ENCODE measurements at regions not wholly inside any gene's neighbourhood (a gene's known extent, or its start where the extent isn't known, plus 50 kb on each side); places are given as distances from the start of the nearest gene placed in this dataset.

DNA sequence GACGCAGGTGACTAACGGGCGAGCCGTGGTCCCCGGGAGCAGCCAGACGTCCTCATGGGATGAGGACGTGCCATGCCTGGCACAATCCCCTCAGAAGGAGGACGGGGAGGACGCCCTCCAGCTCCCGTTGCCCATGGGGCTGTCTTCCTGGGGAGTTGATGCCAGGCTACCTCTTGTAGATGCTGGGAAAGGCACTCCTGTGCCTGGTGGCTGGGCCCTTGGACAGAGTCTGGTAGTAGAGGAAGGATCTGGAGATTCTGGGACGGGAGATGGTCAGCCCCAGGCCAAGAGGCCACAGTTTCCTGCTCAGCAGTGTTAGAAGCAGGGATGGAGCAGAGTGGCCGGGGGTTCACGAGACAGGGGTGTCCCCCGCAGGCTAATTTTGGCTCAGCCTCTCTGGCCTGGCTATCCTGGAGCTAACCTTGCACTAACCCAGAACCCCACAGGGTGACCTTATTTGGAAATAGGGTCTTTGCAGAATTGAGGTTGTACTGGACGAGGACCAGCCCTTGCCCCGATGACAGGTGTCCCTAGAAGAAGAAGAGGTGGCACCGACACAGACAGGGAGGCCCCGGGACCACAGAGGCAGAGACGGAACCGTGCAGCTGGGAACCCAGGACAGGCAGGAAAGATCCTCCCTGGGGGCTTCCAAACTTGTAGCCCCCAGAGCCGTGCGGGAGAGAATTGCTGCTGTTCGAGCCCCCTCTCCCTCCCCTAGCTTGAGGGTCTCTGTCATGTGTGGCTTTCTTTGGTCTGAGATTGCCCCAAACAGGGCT is 50.1 kb upstream of the ADRA2C start:
- DNase-seq (ENCODE audit: low read depth), result no peak

DNA sequence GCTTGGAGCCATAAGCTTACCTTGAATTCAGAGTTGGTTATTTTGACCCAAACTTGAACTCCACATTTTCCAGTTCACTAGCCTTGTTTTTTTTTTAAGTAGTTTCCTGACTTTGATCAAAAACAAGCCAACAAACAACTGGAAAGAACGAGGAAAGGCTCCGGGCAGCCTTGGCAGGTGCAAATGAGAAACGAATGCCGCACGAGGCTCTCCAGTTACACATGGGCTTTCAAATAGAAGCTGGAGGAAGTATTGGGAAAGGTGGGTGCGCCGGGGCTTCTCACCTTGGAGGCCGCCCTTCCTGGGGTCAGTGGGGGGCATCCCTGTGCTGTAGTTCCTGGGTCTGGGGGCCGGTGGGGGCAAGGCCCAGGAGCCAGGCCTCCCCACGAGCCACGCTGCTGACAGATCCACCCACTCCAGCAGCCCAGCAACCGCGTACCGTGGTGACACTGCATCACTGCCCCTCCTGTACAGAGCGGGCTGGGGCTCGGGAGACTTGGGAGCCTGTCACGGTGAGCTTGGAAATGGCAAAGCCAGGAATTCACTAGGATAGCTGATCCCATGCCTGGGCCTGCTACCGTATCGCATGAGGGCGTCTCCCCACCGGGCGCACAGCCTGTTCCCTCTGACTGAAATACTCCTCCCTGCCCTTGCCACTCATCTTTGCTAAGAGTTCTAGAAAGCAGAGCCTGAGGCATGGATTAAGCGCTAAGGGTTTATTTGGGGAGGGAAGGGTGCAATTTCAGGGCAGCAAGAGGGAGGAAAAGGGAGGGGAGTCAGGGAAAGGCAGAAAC is 50.9 kb upstream of the ADRA2C start:
- no peak for DNase-seq (ENCODE audit: low read depth)

DNA sequence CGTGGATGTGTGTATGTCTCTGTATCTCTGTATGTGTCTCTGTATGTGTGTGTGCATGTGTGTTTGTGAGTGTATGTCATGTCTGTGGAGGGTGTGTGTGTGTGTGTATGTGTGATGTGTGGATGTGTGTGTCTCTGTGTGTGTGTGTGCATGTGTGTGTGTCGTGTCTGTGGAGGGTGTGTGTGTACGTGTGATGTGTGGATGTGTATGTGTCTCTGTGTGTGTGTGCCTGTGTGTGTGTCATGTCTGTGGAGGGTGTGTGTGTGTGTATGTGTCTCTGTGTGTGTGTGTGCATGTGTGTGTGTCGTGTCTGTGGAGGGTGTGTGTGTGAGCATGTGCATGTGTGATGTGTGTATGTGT is 51.6 kb upstream of the ADRA2C start:
- DNase-seq (ENCODE audit: low read depth), result no peak

DNA sequence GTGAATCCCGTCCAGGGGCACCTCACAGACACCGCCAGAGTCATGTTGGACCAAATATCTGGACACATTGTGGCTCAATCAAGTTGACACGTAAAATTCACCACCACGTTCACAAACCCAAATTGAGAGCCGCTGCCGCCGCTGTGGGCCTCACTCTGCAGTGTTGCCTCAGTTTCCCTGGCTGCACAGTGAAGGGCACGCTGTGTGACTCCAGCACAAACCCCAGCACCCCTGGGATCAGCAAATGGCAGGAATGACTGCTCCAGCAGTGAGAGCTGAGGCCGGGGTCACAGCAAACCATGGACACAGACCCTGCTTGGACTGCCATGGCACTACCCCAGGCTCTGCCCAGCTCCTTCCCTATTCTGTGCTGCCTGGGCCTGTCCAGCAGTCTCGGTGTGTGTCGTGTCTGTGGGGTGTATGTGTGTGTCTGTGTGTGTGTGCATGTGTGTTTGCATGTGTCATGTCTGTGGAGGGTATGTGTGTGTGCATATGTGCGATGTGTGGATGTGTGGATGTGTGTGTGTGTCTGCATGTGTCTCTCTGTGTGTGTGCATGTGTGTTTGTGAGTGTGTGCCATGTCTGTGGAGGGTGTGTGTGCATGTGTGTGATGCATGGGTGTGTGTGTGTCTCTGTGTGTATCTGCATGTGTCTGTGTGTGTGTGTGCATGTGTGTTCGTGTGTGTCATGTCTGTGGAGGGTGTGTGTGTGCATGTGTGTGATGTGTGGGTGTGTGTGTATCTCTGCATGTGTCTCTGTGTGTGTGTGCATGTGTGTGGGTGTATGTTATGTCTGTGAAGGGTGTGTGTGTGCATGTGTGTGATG is 52.2 kb upstream of the ADRA2C start:
- no peak for DNase-seq (ENCODE audit: low read depth)

DNA sequence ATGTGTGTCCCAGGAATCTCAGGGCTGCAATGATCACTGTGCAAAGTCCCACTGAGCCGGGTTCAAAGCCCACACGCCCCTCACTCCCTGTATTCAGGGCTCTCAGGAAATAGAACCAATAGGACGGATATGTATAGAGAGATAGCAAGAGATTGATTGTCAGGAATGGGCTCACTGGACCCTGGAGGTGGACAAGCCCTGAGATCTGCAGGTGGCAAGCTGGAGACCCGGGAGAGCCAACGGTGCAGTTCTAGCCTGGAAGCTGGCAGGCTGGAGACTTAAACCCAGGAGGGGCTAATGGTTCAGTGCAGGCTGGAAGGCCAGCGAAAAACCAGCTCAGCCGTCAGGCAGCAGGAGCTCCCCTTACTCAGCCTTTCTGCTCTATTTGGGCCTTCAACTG is 52.8 kb upstream of the ADRA2C start:
- no peak for DNase-seq (ENCODE audit: low read depth)

DNA sequence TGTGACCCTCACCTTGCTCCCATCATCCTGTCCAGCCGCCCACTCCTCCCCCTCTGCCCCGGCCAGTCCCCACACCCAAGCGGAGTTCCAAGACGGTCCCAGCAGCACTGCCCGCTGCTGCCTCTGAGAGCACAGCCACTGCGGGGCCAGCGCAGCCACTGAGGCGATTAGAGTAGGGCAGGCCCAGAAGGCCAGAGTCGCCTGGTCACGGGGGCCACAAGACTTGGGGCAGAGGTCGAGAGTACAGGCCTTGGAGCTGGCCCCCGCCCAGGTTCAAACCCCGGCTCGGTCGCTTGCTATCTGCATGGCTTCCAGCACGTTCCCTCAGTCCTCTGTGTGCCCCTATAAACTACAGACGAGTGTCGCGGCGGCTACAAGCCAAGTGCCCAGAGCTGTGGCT is 53.2 kb upstream of the ADRA2C start:
- DNase-seq (ENCODE audit: low read depth), result no peak

DNA sequence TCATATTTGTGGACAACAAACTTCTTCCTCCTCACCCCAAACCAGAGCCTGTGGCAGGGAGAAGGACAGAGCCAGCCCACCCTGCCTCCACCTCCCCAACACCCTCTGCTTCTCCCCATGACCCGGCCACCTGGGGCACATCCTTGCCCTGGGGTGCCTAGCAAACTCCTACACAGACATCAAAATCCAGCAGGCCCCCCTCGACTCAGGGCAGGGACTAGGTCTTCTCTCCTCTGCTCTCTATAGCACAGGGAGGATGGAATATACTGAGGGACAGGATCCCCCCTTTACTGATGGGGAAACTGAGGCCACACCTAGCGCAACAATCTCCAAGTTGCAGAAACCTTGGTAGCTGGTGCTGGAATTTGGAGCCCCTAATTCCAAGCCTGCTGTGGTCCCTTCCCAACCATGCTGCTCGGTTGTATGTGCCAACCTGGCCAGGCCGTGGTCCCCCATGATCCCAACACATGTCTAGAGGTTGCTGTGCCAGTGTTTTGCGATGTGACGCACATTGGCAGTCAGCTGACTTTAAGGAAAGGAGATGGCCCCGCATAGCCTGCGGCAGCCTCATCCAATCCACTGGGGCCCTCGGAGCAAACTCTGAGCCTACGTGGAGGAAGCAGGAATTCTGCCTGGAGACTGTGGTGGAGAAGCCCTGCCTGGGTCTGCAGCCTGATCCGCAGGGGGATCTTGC is 53.9 kb upstream of the ADRA2C start:
- DNase-seq (ENCODE audit: low read depth), result no peak

DNA sequence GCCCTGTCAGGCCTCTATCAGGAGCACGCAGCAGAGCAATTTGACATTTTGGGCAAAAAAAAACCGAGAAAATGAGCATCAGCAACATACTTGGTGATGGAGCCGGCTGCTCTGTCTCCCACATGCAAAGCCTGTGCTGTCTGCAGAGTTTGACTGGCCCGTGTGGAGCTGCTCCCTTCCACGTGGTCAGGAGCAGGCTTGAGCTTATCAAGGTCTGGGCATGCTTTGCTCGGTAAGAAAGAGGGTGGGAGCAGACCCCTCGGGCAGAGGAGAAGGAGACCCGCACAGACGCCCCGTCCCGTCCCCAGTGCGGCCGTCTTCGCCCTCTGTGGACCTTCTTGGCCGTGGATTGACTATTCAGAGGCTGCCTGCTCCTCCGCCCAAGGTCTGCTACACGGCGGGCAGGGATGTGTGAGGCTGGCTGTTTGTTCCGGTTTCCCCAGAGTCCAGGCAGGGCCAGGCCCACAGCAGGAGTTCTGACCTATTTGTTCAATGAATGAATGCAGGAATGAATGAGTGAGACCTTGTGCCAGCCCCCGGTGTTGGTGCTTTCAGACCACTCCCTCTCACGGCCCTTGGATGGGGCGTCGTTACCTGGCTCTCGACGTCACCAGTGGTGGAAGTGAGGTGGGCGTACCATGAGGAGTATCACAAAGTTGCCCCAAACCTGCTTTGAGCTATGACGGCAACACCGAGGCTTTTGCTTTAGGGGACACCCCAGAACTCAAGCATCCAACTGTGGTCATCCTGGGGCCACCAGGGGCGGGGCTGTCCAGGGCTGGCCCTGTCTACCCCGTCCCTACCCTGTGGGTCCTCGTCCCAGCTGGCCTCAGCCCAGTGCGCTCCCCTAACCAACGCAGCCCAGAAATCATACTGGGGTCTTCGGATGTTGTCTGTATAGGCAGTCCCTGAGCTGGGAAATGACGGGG is 54.7 kb upstream of the ADRA2C start:
- DNase-seq (ENCODE audit: low read depth), result no peak

DNA sequence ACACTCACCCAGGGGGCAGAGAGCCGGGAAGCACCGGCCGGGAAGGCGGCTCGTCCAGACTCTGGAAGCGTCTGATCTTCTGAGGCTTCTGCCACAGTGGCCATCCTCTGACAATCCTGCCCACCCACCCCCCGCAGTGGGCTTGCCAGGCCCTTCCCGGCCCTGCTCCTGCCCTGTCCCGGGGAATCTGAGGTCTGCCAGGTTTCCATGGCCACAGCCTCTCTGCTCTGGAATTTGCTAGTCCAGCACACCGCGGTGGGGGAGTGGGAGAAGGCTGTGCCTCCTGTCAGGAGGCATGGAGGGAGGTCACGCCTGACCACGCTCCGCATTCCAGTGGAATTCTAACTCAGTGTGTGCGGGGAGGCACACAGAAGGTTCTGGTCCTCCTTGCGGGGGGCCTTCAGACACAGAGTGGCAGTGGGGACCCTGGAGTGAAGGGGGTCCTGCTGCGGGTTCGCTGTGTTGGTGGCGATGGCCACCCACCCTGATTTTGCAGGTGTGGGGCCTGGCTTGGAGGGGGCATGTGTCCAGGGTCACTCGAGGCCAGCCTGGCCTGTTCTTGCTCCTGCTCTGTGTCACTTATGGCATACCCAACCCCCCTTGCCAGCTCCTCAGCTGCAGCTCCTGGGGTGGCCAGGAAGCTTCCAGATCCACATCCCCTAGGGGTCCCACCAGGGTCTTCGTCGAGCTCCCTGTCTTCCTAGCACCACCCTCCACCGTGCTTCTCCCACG is 55.6 kb upstream of the ADRA2C start:
- DNase-seq (ENCODE audit: low read depth), result peak; percentile 89

DNA sequence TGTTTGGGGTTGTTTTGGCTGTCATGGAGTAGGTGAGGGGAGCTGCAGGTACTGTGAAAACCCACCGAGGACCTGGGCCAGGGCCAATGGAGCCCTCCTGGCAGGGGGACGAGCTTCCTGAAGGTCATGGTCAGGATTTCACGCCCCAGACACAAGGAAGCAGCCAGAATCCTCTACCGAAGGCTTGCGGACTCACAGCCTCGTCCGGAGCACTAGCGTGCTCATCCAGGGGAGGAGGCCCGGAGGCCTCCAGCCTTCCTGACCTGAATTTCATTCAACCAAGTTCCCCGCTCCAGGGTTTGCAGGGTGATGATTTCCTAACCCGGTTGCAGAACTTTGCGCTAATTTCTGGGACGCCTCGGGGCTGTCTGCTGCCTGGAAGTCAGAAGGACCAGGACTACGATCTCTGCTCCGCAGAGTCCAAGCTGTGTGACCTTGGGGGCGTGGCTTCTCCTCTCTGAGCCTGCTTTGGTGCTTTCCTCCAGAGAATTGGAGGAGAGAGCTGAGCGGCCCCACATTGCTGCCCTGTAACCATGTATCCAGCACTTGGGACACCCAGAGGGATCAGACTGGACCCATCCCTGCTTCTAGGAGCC is 56.2 kb upstream of the ADRA2C start:
- DNase-seq (ENCODE audit: low read depth), result no peak

DNA sequence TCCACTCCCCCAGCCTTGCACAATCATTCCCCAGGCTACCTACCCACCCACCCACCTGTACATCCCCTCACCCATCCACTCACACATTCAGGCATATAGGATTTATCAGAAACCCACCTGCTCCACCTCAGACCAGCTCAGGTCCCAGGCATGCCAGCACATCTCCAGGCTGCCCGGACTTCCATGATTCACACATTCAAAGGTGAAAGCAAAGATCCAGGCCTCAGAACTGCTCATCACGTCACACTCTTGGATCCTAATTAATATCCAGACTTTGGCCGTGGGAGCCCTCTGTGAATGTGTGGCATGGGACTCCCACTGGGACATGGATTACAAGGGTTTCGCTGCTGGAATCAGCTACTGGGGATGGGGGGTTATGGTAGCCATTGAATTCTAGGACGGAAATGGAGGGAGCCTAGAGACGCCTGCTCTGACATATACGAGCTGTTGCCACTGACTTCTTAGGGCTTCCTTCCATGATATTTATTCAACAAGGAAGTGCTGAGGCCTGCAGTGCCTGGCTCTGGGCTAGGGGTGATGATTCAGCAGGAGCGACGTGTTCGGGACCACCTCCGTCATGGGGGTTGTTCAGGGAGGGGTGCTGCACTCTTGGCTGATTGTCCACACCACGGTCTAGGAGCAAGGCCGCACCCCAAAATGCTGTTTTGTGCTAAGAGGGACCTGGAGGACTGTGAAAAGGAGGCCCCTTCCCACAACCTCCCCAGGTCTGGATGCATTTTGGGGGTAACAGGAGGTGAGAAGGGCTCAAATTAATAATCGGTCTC is 56.9 kb upstream of the ADRA2C start:
- DNase-seq (ENCODE audit: low read depth), result no peak

DNA sequence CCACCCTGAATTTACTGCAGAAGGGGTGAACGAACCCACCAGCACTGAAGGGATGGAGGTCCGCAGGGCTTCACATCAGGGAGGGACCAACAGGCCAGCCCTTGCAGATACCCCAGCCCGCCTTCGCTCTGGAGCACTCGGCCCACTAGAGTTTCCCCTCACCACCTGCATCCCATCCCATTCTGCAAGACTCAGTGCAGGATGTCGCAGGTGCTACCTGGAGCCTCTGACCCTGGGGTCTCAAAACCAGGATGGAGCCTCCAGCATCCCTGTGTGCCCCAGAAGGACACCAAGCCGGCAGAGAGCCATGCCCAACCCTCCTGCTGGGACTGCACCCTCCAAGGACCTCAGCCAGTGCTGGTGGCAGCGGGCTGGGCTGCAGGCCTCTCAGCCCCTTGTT is 57.6 kb upstream of the ADRA2C start:
- no peak for DNase-seq (ENCODE audit: low read depth)

DNA sequence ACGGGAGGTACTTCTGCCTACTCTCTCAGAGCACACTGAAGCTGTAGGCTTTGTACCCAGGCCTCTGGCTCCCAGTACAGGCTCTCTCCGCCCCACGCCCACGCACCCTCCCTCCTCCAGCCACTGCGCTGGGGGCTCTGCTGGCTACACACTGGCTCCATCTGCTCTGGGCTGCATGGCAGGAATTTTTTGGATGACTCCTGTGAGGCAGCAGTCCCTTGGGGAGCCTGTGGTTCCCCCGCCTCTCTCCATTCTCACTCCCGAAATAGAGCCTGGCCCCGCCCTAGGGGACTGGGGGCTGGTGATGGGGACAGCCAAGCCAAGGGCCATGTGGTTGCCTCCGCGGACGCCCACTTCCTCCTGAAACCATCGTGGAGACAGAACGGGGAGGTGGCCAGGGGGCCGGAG is 58.1 kb upstream of the ADRA2C start:
- peak; percentile 99 for DNase-seq (ENCODE audit: low read depth)

DNA sequence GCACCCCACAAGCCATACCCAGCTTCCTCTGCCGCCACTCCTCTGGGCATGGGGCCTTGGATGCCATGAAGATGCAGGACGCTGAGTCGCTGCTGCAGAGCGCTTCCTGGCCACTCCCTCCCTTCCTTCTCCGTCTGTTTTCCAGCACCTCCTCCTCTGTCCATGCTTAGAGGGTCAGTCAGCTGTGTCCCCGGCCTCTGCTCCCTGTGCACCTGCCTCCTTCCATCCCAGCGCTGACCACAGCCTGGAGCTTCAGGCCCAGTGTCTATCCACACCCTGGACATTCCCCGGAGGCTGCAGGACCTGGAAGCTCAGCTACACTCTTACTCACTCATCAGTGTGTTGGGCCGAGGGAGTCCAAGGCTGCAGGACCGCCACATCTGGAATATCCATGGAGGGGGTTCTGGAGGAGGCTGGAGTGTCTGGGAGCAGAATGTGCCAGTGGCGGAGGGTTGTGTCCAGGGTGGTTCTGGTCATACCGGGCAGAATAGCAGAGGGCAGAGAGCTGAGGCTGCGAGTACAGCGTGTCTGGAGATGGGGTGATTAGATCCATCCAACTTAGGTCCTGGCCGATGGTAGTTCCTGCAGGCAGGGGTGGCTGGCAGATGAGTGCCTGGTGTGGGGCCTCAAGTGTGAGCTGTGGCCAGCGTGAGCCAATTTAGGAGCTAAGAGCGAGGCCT is 58.6 kb upstream of the ADRA2C start:
- DNase-seq (ENCODE audit: low read depth), result peak; percentile 98

DNA sequence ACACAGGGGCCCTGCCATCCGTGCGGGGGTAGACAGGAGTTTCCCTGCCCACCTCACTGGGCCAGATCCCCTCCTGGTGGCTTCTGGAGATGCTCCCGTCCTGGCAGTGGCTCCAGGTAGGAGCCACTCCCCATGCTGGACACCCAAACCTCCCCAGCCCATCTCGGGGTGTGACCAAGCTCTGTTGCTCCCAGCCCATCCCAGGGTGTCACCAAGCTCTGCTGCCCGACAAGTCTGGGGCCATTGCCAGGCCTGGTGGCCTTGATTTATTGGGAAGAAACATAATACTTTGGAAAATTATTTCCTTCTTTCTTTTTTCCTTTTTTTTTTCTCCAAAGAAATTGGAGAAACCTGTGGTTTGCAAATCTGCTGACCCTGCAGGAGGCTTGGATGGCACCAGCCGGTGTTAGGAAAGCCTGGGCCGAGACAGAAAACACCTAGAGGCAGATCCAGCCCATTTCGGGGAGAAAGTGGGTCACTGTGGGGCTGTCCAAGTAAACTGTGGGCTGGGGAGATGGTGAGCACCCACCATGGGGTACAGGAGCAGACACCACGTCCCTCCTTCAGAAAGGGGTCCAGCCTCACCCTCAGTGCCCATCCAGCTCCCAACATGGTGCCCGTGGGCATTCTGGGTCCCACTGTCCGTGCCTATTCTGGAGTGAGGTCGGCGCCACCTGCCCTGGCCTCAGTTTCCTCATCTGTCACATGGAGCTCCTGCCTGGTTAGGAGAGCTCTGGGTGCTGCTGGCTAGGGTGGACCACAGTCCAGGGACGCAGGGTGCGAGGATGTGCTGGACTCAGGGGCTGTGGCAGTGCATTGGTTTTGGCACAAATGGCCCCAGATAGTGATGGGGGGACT is 59.4 kb upstream of the ADRA2C start:
- DNase-seq (ENCODE audit: low read depth), result no peak

DNA sequence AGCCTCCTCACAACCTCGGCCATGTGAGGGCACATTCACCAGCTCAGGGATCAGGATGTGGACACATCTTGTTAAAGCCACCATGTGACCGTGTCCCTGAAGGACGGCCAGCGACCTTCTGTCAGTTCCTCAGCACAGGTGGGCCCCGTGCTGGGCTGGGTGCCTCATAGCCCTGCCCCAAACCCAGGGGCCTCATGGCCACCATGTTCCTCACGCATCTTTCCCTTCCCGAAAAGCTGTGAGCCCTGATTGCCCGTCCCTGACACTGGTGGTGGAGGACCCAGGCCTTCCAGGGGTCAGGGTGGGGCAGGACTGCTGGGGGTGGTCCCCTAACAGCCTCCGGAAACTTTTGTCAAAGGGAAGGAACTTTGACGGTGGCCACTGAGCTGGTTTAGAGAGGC is 60.1 kb upstream of the ADRA2C start:
- DNase-seq (ENCODE audit: low read depth), result no peak

All from myocyte (in vitro differentiated cells).